Lung microvascular endothelial cell (primary cell): ENCODE measurements at regions not wholly inside any gene's neighbourhood (a gene's known extent, or its start where the extent isn't known, plus 50 kb on each side); places are given as distances from the start of the nearest gene placed in this dataset.
"Not testable (repeated sequence)": the region's sequence is repeated elsewhere in the genome, so short reads cannot be mapped to it uniquely, and the experiment has no call there.

Experiments used
- DNase-seq, 2 donors: peaks; one replicate each; pipeline versions ENCODE4 v3.0.0 to v3.0.0-alpha.2; 2010; ENCODE audit warnings: low read depth in 2 of 2

- DNase-seq: not testable (repeated sequence)
Measured at GRCh38 chr4:159030297-159030696, 72.6 kb upstream of the RAPGEF2 start.

DNA sequence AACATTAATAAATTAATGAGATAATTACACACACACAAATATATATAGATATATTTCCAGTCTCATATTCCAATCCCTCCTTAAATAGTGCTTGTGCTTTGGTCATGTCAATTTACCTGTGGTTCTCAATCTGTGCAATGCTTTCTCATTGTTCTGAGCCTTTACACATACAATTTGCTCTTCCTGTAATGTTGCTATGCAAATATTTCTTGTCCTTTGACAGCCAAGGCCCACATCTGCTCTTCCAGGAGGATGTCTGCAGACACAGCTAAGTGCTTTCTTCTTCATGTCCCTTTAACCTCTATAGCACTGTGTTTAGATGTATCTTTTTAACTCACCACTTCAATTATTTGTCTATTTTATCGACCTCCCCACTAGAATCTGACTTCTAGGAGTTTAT is 67.3 kb upstream of the RAPGEF2 start:
- no peak for DNase-seq

GRCh38 chr4:159038536-159038935 is 64.3 kb upstream of the RAPGEF2 start:
- no peak for DNase-seq

DNA sequence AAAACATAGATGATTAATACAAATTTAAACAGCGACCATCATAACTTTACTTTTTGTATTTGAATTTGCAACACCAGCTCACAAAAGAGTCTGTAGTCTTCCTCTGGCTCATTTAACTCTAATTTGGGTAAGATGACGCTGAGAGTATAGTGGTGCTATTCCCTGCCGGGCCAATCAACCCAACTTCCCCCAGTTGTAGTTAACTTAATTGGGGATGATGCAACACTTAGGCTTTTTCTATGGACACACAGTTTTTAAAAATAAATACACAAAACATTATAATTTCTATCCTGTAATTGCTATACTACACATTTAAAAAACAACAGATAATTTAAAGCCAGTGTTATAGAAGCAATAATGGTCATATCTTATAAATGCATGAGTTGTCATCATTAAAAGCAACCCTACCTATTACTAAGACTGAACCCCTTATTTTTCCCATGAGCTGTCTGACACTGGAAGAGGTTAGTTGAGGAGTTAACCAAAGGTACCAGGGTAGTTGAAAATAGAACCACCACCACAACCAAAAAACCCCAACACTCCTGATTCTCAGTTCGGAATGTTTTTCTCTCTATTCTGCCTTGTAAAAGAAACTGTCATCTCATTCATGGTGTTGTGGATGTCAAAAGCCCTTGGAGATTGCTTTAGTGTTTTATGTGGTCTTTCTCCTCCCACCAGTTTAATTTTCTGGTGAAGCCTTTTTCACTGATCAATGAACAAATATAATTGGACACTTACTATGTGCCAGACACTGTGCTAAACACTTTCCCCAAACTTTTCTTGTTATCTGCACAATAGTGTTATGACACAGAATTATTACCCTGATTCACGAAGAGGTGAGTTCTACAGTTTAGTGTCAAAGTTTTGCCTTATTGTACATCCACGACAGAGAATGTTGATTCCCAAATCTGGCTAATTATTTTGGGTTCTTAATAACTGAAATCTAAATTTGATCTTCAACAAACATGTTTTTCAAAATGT is 61.5 kb upstream of the RAPGEF2 start:
- DNase-seq: no peak

- peak in 1 of 2 donors; percentile 67 for DNase-seq
Measured at GRCh38 chr4:159042097-159042605, 60.7 kb upstream of the RAPGEF2 start.

- no peak for DNase-seq
Measured at GRCh38 chr4:159042868-159043267, 60.0 kb upstream of the RAPGEF2 start.

DNA sequence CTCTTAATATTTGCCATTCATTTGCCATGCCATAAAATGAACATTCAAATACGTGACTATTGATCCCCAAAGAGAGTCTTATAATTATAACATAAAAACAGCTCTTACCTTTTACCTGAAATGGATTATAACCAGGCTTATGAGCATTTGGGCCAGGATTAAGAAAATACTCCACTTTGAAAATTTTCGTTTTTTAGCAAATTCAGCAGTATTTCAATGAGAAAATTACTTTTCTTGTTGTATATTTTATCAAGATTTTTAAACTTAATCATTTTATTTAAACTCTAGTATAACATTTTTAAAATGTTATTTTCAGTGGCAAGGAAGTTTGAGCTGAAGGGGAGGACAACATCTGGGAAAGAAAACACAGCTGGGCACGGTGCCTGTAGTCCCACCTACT is 59.0 kb upstream of the RAPGEF2 start:
- no peak for DNase-seq

DNA sequence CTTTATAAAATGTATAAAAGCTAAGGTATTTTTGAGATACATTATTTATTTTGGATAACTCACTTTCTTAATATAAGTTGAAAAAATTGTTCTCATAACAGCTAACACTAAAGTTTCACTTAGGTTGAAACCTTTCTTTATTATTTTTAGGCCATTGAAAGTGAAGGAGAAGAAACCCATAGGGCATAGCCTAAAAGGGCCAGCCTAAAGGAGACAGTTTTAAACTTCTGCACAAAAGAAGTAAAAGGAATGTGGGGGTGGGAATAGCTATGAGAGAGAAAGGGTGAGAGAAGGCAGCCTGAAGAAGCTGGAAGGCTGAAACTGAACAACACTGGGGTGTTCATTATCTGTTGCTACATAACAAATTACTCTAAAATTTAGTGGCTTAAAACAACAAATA is 57.6 kb upstream of the RAPGEF2 start:
- DNase-seq: no peak

DNA sequence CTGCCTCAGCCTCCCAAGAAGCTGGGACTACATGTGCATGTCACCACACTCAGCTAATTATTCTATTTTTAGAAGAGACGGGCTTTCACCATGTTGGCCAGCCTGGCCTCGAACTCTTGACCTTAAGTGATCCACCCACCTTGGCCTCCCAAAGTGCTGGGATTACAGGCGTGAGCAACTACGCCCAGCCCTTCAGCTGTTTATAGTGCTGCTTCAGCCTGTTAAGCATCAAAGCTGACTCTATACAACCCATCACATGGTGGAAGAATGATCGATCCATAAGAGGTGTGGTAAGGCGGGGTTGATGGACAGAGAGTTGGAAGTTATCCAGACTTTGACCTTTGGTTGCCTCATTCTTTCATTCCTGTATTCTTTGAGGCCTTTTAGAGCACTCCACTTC is 56.2 kb upstream of the RAPGEF2 start:
- DNase-seq: no peak

- DNase-seq: peak in 1 of 2 donors; percentile 6
Measured at GRCh38 chr4:159047478-159048165, 55.3 kb upstream of the RAPGEF2 start.

- DNase-seq: peak; percentile 83 to 94
Measured at GRCh38 chr4:159048166-159048886, 54.6 kb upstream of the RAPGEF2 start.

GRCh38 chr4:159049780-159050375 is 53.0 kb upstream of the RAPGEF2 start:
- no peak for DNase-seq

- DNase-seq: no peak
Measured at GRCh38 chr4:159051245-159052071, 51.4 kb upstream of the RAPGEF2 start.

DNA sequence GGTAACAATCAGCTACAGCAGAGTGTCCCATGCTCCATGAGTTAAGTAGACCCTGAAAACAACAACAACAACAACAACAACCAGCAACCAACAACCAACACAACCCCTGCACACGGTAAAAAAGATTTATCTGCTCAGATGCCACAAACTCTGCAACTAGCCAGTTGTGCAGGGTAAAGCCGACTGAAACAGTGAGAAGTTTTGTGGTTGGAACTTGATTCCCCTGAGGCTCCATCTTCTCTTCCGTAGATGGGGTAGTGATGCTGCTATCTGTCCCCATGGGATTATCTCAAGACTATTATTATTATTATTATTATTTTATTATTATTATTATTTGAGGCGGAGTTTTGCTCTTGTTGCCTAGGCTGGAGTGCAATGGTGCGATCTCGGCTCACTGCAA is 50.6 kb upstream of the RAPGEF2 start:
- DNase-seq: no peak
